HCT116 (cell line): ENCODE measurements at regions not wholly inside any gene's neighbourhood (a gene's known extent, or its start where the extent isn't known, plus 50 kb on each side); places are given as distances from the start of the nearest gene placed in this dataset.

Experiments
- ATAC-seq: fragments of 200-7000 bp; cut with Tn5 transposase; 2 replicates; pipeline ENCODE4 v1.9.1; 2020; ENCODE audit warnings: mild to moderate bottlenecking, moderate library complexity
- BruUV-seq: library from RNA; stranded (reverse); fragments of 400-500 nt; replicated peaks from 2 replicates; lab custom pipeline; 2021; lab: Mats Ljungman, UMichigan
- CTCF ChIA-PET: fragments of 300-600 bp; sonication (Branson Sonifier 250); formaldehyde crosslinking; loops from one replicate; lab custom pipeline; 2021; ENCODE audit warnings: antibody characterized with exemption; lab: Charles Lee
- POLR2A ChIA-PET: fragments of 300-600, 350-600 bp; sonication (Branson Sonifier 250); formaldehyde crosslinking; loops from one replicate; lab custom pipeline; 2021; ENCODE audit warnings: antibody characterized with exemption; lab: Charles Lee
- RAD21 ChIA-PET, 2 experiments: fragments of 300-600 bp; sonication (Branson Sonifier 250); formaldehyde crosslinking; loops; one replicate each; lab custom pipeline; 2023; ENCODE audit warnings: low total read pairs in 2 of 2; ENCODE audit not compliant: uncharacterized antibody in 2 of 2, unreplicated experiment in 2 of 2, low non-redundant PET in 1 of 2; lab: Charles Lee
- DNase-seq: peaks from one replicate; pipeline ENCODE4 v3.0.0-alpha.2; 2010; ENCODE audit warnings: low read depth, low spot score
- H2AFZ ChIP-seq: fragments of 200-600 bp; shearing (Covaris generic), sonication (generic); 2 replicates; pipeline ENCODE4 v1.6.1; 2017; ENCODE audit warnings: low read depth, mixed run types, mixed read lengths, antibody characterized with exemption, low read length; ENCODE audit not compliant: poor library complexity, severe bottlenecking
- H3K27ac ChIP-seq: 2 replicates; pipeline ENCODE4 v1.5.1; 2012; ENCODE audit warnings: low read depth, low read length
- H3K27me3 ChIP-seq: fragments of 200-600 bp; sonication (generic); 2 replicates; pipeline ENCODE4 v1.6.1; 2016; ENCODE audit warnings: mixed run types, low read length, mixed read lengths; ENCODE audit not compliant: insufficient read depth
- H3K36me3 ChIP-seq, 2 experiments: fragments of 200-500 bp in 1 of 2; fragments of 200-600 bp in 1 of 2; sonication (Bioruptor generic) in 1 of 2; sonication (generic) in 1 of 2; 2 replicates each; pipeline versions ENCODE4 v1.5.1 to v1.6.1; 2014 to 2016; ENCODE audit warnings: low read length in 2 of 2, inconsistent platforms in 1 of 2, mixed read lengths in 1 of 2, mixed run types in 1 of 2; ENCODE audit not compliant: insufficient read depth in 2 of 2, control insufficient read depth in 1 of 2
- H3K4me1 ChIP-seq, 2 experiments: fragments of 200-600 bp in 1 of 2; sonication (generic) in 1 of 2; 2 replicates each; pipeline versions ENCODE4 v1.5.1 to v1.6.1; 2012 to 2017; ENCODE audit warnings: low read length in 2 of 2, inconsistent platforms in 1 of 2, mild to moderate bottlenecking in 1 of 2, mixed read lengths in 1 of 2, mixed run types in 1 of 2, moderate library complexity in 1 of 2; ENCODE audit not compliant: insufficient read depth in 2 of 2, control insufficient read depth in 1 of 2
- H3K4me2 ChIP-seq: fragments of 200-600 bp; sonication (generic); 2 replicates; pipeline ENCODE4 v1.6.1; 2017; ENCODE audit warnings: mixed run types, low read length, mixed read lengths
- H3K4me3 ChIP-seq, 2 experiments: fragments of 200-600 bp in 1 of 2; sonication (generic) in 1 of 2; replicated peaks in 1 of 2; 2 replicates each; pipeline ENCODE4 v1.5.1; 2011 to 2016; ENCODE audit warnings: low read length in 2 of 2, control low read depth in 1 of 2, low read depth in 1 of 2, mild to moderate bottlenecking in 1 of 2, mixed read lengths in 1 of 2, mixed run types in 1 of 2
- H3K79me2 ChIP-seq: fragments of 200-600 bp; sonication (generic); 2 replicates; pipeline ENCODE4 v1.6.1; 2017; ENCODE audit warnings: mild to moderate bottlenecking, mixed run types, low read length, moderate library complexity, mixed read lengths; ENCODE audit not compliant: insufficient read depth
- H3K9ac ChIP-seq: fragments of 200-600 bp; sonication (generic); 2 replicates; pipeline ENCODE4 v1.6.1; 2016; ENCODE audit warnings: low read length, mixed read lengths
- H3K9me2 ChIP-seq: fragments of 200-600 bp; sonication (generic), shearing (Covaris generic); 2 replicates; pipeline ENCODE4 v1.6.1; 2017; ENCODE audit warnings: mixed run types, mild to moderate bottlenecking, moderate library complexity; ENCODE audit not compliant: insufficient read depth
- H3K9me3 ChIP-seq, 2 experiments: fragments of 200-500 bp in 1 of 2; fragments of 200-600 bp in 1 of 2; sonication (Bioruptor generic) in 1 of 2; sonication (generic) in 1 of 2; 2 replicates each; pipeline ENCODE4 v1.6.1; 2014 to 2017; ENCODE audit warnings: low read length in 2 of 2, mixed read lengths in 2 of 2, inconsistent platforms in 1 of 2, low read depth in 1 of 2, mild to moderate bottlenecking in 1 of 2, mixed run types in 1 of 2, moderate library complexity in 1 of 2; ENCODE audit not compliant: control insufficient read depth in 1 of 2, insufficient read depth in 1 of 2
- H4K20me1 ChIP-seq: fragments of 200-600 bp; sonication (generic), shearing (Covaris generic); 2 replicates; pipeline ENCODE4 v1.6.1; 2017; ENCODE audit warnings: mixed run types, mild to moderate bottlenecking, moderate library complexity; ENCODE audit not compliant: insufficient read depth
- CBX3 ChIP-seq: IDR thresholded peaks from 2 replicates; pipeline ENCODE4 v1.6.1; 2012; ENCODE audit warnings: low read depth
- CEBPB ChIP-seq: IDR thresholded peaks from 2 replicates; pipeline ENCODE4 v1.6.1; 2012; ENCODE audit warnings: low read depth
- CTCF ChIP-seq, 3 experiments: fragments of 200-600 bp in 1 of 3; sonication (generic) in 1 of 3; IDR thresholded peaks in 2 of 3; conservative IDR thresholded peaks in 1 of 3; 2 replicates each; pipeline ENCODE4 v1.5.1; 2012 to 2017; ENCODE audit warnings: low read depth in 2 of 3, low read length in 2 of 3, antibody characterized with exemption in 1 of 3, borderline replicate concordance in 1 of 3, control low read depth in 1 of 3, mild to moderate bottlenecking in 1 of 3, mixed read lengths in 1 of 3, mixed run types in 1 of 3, moderate library complexity in 1 of 3; ENCODE audit not compliant: insufficient read depth in 1 of 3
- EGR1 ChIP-seq: IDR thresholded peaks from 2 replicates; pipeline ENCODE4 v1.6.1; 2012; ENCODE audit warnings: low read depth
- ELF1 ChIP-seq: IDR thresholded peaks from 2 replicates; pipeline ENCODE4 v1.6.1; 2012; ENCODE audit warnings: low read depth, borderline replicate concordance
- EZH2 ChIP-seq: fragments of 200-600 bp; sonication (generic); IDR thresholded peaks from 2 replicates; pipeline ENCODE4 v1.6.1; 2017; ENCODE audit warnings: antibody characterized with exemption, mixed run types
- FOSL1 ChIP-seq: IDR thresholded peaks from 2 replicates; pipeline ENCODE4 v1.6.1; 2012; ENCODE audit warnings: low read depth
- JUND ChIP-seq: IDR thresholded peaks from 2 replicates; pipeline ENCODE4 v1.6.1; 2012
- MAX ChIP-seq: IDR thresholded peaks from 2 replicates; pipeline ENCODE4 v1.6.1; 2012
- POLR2AphosphoS5 ChIP-seq: IDR thresholded peaks from 2 replicates; pipeline ENCODE4 v1.6.1; 2011; ENCODE audit warnings: mild to moderate bottlenecking, low read depth, low read length, moderate library complexity
- RAD21 ChIP-seq: IDR thresholded peaks from 2 replicates; pipeline ENCODE4 v1.6.1; 2012; ENCODE audit warnings: low read depth, mild to moderate bottlenecking
- SIN3A ChIP-seq: IDR thresholded peaks from 2 replicates; pipeline ENCODE4 v1.6.1; 2012; ENCODE audit warnings: low read depth
- SP1 ChIP-seq: IDR thresholded peaks from 2 replicates; pipeline ENCODE4 v1.6.1; 2012; ENCODE audit warnings: low read depth
- YY1 ChIP-seq: IDR thresholded peaks from 2 replicates; pipeline ENCODE4 v1.6.1; 2011; ENCODE audit warnings: low read length, low read depth, moderate library complexity, mild to moderate bottlenecking; ENCODE audit not compliant: insufficient replicate concordance; ENCODE audit errors: extremely low read depth
- ZFX ChIP-seq: fragments of 450-650 bp; IDR thresholded peaks from 2 replicates; pipeline ENCODE4 v1.6.1; 2017
- intact Hi-C: fragments of 100-400 bp; cut with micrococcal nuclease; formaldehyde crosslinking; loops from 2 replicates; pipeline ENCODE4 v1.10.0; 2022
- TF ChIP-seq, protein P1 (sequence below): IDR thresholded peaks from 2 replicates; pipeline ENCODE4 v1.6.1; 2011; ENCODE audit warnings: mild to moderate bottlenecking, low read length, moderate library complexity; ENCODE audit not compliant: insufficient replicate concordance; ENCODE audit errors: extremely low read depth

DNA sequence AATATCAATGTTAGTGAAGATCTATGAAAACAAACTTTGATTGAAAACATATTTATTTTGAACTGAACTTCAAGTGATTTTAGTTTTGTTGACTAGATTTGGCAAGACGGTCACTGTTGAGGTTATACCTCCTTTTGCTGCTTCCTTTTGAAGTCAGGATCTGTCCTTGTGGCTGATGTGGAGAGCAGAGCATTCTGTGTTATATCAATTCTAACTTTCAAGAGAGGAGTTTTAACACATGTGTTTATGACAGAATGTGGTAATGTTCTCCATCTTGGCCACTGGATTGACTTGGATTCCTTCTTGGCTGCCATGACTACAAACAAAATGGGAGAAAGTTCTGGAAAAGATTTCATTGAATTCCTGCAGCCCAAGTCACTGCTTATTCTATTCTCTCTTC, 104.0 kb upstream of the ACTBL2 start:
- ATAC-seq (no peak), DNase-seq (no peak)
- Histone ChIP-seq H2AFZ (no peak overlapping the region), H3K9me2 (peaks cover 4% of the 10 kb centered on the region; the same call in 1 of the 2 replicates), H3K27ac (no peak overlapping the region), H3K4me2 (no peak overlapping the region), H3K36me3 (no peaks in the 10 kb centered on the region), H3K9ac (no peak overlapping the region), H3K4me1 (no peaks in the 10 kb centered on the region), H3K9me3 (no peaks in the 10 kb centered on the region), H3K4me3 (no peak overlapping the region), H3K79me2 (no peaks in the 10 kb centered on the region), H3K27me3 (no peaks in the 10 kb centered on the region), H4K20me1 (no peaks in the 10 kb centered on the region)
- intact Hi-C loops, result no loop called here
- RAD21 ChIA-PET, result no interaction called here
- TF ChIP-seq CBX3 (no peak), JUND (no peak), ZFX (no peak), FOSL1 (no peak), EGR1 (no peak), POLR2AphosphoS5 (no peak), CTCF (IDR thresholded peaks at IDR 0.05 in 2 of 3, conservative IDR thresholded peaks at IDR 0.05 in 1 of 3; ENCODE audit: borderline replicate concordance in 1 of 3, insufficient read depth in 1 of 3, low read depth in 2 of 3, low read length in 2 of 3) (no peak), ELF1 (no peak), EZH2 (no peak), SIN3A (no peak), MAX (no peak), SP1 (no peak), RAD21 (no peak), CEBPB (no peak), YY1 (no peak)
- TF ChIP-seq, protein P1, sequence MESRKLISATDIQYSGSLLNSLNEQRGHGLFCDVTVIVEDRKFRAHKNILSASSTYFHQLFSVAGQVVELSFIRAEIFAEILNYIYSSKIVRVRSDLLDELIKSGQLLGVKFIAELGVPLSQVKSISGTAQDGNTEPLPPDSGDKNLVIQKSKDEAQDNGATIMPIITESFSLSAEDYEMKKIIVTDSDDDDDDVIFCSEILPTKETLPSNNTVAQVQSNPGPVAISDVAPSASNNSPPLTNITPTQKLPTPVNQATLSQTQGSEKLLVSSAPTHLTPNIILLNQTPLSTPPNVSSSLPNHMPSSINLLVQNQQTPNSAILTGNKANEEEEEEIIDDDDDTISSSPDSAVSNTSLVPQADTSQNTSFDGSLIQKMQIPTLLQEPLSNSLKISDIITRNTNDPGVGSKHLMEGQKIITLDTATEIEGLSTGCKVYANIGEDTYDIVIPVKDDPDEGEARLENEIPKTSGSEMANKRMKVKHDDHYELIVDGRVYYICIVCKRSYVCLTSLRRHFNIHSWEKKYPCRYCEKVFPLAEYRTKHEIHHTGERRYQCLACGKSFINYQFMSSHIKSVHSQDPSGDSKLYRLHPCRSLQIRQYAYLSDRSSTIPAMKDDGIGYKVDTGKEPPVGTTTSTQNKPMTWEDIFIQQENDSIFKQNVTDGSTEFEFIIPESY, result no peak
- POLR2A ChIA-PET, result no interaction called here
- CTCF ChIA-PET, result no interaction called here
- BruUV-seq, result no TSS peak
